Neuron (in vitro differentiated cells): ENCODE measurements at regions not wholly inside any gene's neighbourhood (a gene's known extent, or its start where the extent isn't known, plus 50 kb on each side); places are given as distances from the start of the nearest gene placed in this dataset.
A peak's percentile ranks its signal among the peaks of the same experiment; 100 is the strongest.

Experiments used
- H2AFZ ChIP-seq: one replicate; pipeline ENCODE4 v1.6.1; 2013; ENCODE audit warnings: low read depth, mild to moderate bottlenecking, inconsistent platforms, low read length, moderate library complexity
- H3K27me3 ChIP-seq: one replicate; pipeline ENCODE4 v1.6.1; 2013; ENCODE audit warnings: low read length; ENCODE audit not compliant: insufficient read depth
- H3K36me3 ChIP-seq: one replicate; pipeline ENCODE4 v1.6.1; 2013; ENCODE audit warnings: low read length; ENCODE audit not compliant: insufficient read depth
- H3K4me1 ChIP-seq: one replicate; pipeline ENCODE4 v1.6.1; 2013; ENCODE audit warnings: low read length; ENCODE audit not compliant: insufficient read depth
- H3K4me3 ChIP-seq: 2 replicates; pipeline ENCODE4 v1.5.1; 2013; ENCODE audit warnings: mild to moderate bottlenecking, low read length, moderate library complexity
- H3K9me3 ChIP-seq: one replicate; pipeline ENCODE4 v1.6.1; 2013; ENCODE audit warnings: low read length

- no peaks in the 10 kb centered on the region for H3K27me3 ChIP-seq
- no peaks in the 10 kb centered on the region for H3K36me3 ChIP-seq
- peaks cover 3% of the 10 kb centered on the region for H3K9me3 ChIP-seq
- H3K4me1 ChIP-seq: peaks cover 28% of the 10 kb centered on the region
- H3K4me3 ChIP-seq: no peak overlapping the region
- H2AFZ ChIP-seq: no peak overlapping the region
Measured at GRCh38 chr5:125579182-125579581, 832.7 kb upstream of the ZNF608 start.

- peaks cover 7% of the 10 kb centered on the region for H3K4me1 ChIP-seq
- no peak overlapping the region for H2AFZ ChIP-seq
- H3K36me3 ChIP-seq: no peaks in the 10 kb centered on the region
- peaks cover 3% of the 10 kb centered on the region for H3K9me3 ChIP-seq
- H3K27me3 ChIP-seq: no peaks in the 10 kb centered on the region
- no peak overlapping the region for H3K4me3 ChIP-seq
Measured at GRCh38 chr5:125581311-125581710, 834.9 kb upstream of the ZNF608 start.

GRCh38 chr5:125582352-125582751 is 835.9 kb upstream of the ZNF608 start:
- Histone ChIP-seq H3K9me3 (peaks cover 3% of the 10 kb centered on the region), H3K4me3 (no peak overlapping the region), H3K4me1 (no peaks in the 10 kb centered on the region), H3K27me3 (no peaks in the 10 kb centered on the region), H3K36me3 (no peaks in the 10 kb centered on the region), H2AFZ (no peak overlapping the region)

GRCh38 chr5:125583321-125584139 is 837.1 kb upstream of the ZNF608 start:
- no peak overlapping the region for H2AFZ ChIP-seq
- H3K27me3 ChIP-seq: no peaks in the 10 kb centered on the region
- H3K4me1 ChIP-seq: no peaks in the 10 kb centered on the region
- H3K36me3 ChIP-seq: no peaks in the 10 kb centered on the region
- H3K9me3 ChIP-seq: peaks cover 4% of the 10 kb centered on the region
- no peak overlapping the region for H3K4me3 ChIP-seq

GRCh38 chr5:125584140-125584520 is 837.7 kb upstream of the ZNF608 start:
- no peaks in the 10 kb centered on the region for H3K4me1 ChIP-seq
- no peaks in the 10 kb centered on the region for H3K27me3 ChIP-seq
- no peak overlapping the region for H3K4me3 ChIP-seq
- no peak overlapping the region for H2AFZ ChIP-seq
- peaks cover 4% of the 10 kb centered on the region for H3K9me3 ChIP-seq
- H3K36me3 ChIP-seq: no peaks in the 10 kb centered on the region

- H3K4me1 ChIP-seq: no peaks in the 10 kb centered on the region
- H3K36me3 ChIP-seq: no peaks in the 10 kb centered on the region
- H3K9me3 ChIP-seq: peaks cover 2% of the 10 kb centered on the region
- no peaks in the 10 kb centered on the region for H3K27me3 ChIP-seq
- no peak overlapping the region for H3K4me3 ChIP-seq
- no peak overlapping the region for H2AFZ ChIP-seq
Measured at GRCh38 chr5:125587631-125588030, 835.6 kb upstream of the GRAMD2B start.

- Histone ChIP-seq H2AFZ (no peak overlapping the region), H3K4me1 (peaks cover 6% of the 10 kb centered on the region), H3K27me3 (no peaks in the 10 kb centered on the region), H3K36me3 (no peaks in the 10 kb centered on the region), H3K4me3 (no peak overlapping the region), H3K9me3 (peaks cover 2% of the 10 kb centered on the region)
Measured at GRCh38 chr5:125592856-125593255, 830.4 kb upstream of the GRAMD2B start.

GRCh38 chr5:125595095-125595494 is 828.1 kb upstream of the GRAMD2B start:
- Histone ChIP-seq H3K4me3 (no peak overlapping the region), H3K9me3 (no peaks in the 10 kb centered on the region), H2AFZ (peak overlapping the region; percentile 9), H3K4me1 (peaks cover 7% of the 10 kb centered on the region), H3K27me3 (no peaks in the 10 kb centered on the region), H3K36me3 (no peaks in the 10 kb centered on the region)

GRCh38 chr5:125595845-125596244 is 827.4 kb upstream of the GRAMD2B start:
- no peaks in the 10 kb centered on the region for H3K9me3 ChIP-seq
- H3K36me3 ChIP-seq: no peaks in the 10 kb centered on the region
- peaks cover 7% of the 10 kb centered on the region for H3K4me1 ChIP-seq
- H3K27me3 ChIP-seq: no peaks in the 10 kb centered on the region
- no peak overlapping the region for H2AFZ ChIP-seq
- no peak overlapping the region for H3K4me3 ChIP-seq

GRCh38 chr5:125597338-125597737 is 825.9 kb upstream of the GRAMD2B start:
- Histone ChIP-seq H3K27me3 (no peaks in the 10 kb centered on the region), H3K4me1 (peaks cover 7% of the 10 kb centered on the region), H3K4me3 (no peak overlapping the region), H3K36me3 (no peaks in the 10 kb centered on the region), H2AFZ (no peak overlapping the region), H3K9me3 (no peaks in the 10 kb centered on the region)

GRCh38 chr5:125600559-125600958 is 822.6 kb upstream of the GRAMD2B start:
- H3K36me3 ChIP-seq: no peaks in the 10 kb centered on the region
- H3K4me3 ChIP-seq: no peak overlapping the region

GRCh38 chr5:125602184-125602583 is 821.0 kb upstream of the GRAMD2B start:
- Histone ChIP-seq H2AFZ (no peak overlapping the region), H3K4me1 (peaks cover 3% of the 10 kb centered on the region), H3K4me3 (no peak overlapping the region), H3K9me3 (peaks cover 4% of the 10 kb centered on the region), H3K27me3 (no peaks in the 10 kb centered on the region), H3K36me3 (no peaks in the 10 kb centered on the region)

More at GRCh38 chr5:125600559-125600958, 822.6 kb upstream of the GRAMD2B start:
- Histone ChIP-seq H3K9me3 (no peaks in the 10 kb centered on the region), H3K4me1 (peaks cover 3% of the 10 kb centered on the region), H2AFZ (no peak overlapping the region), H3K27me3 (no peaks in the 10 kb centered on the region)

- H3K36me3 ChIP-seq: no peaks in the 10 kb centered on the region
- H2AFZ ChIP-seq: no peak overlapping the region
- peaks cover 1% of the 10 kb centered on the region for H3K4me1 ChIP-seq
- H3K9me3 ChIP-seq: peaks cover 4% of the 10 kb centered on the region
- no peak overlapping the region for H3K4me3 ChIP-seq
- no peaks in the 10 kb centered on the region for H3K27me3 ChIP-seq
Measured at GRCh38 chr5:125603321-125603720, 819.9 kb upstream of the GRAMD2B start.

GRCh38 chr5:125604104-125604503 is 819.1 kb upstream of the GRAMD2B start:
- Histone ChIP-seq H2AFZ (no peak overlapping the region), H3K36me3 (no peaks in the 10 kb centered on the region), H3K4me1 (peaks cover under 1% of the 10 kb centered on the region), H3K27me3 (no peaks in the 10 kb centered on the region), H3K9me3 (peaks cover 4% of the 10 kb centered on the region), H3K4me3 (no peak overlapping the region)
